ENCODE measurements at regions not wholly inside any gene's neighbourhood (a gene's known extent, or its start where the extent isn't known, plus 50 kb on each side); places are given as distances from the start of the nearest gene placed in this dataset.

DNA sequence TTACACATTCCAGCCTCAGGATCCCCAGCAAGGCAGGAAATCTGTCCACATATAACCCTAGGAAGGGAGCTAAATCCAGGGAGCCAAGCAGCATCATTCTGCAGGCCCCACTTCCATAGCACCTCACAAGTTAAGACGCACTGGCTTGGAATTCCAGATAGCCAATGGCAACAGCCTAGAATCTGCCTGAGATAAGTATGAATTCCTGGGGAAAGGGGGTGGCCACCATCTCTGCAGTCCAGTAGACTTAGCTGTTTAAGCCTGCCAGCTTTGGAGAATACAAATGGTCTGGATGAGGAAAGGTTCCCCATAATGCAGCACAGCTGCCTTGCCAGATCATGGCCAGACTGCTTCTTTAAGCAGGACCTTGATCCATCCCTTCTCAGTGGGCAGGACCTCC is 179.4 kb upstream of the PRSS1 start:
- TF ChIP-seq POLR2A (IDR thresholded peaks at IDR 0.05) (no peak), POLR2AphosphoS5 (IDR thresholded peaks at IDR 0.05) (no peak)
- TF ChIP-seq, protein P1, sequence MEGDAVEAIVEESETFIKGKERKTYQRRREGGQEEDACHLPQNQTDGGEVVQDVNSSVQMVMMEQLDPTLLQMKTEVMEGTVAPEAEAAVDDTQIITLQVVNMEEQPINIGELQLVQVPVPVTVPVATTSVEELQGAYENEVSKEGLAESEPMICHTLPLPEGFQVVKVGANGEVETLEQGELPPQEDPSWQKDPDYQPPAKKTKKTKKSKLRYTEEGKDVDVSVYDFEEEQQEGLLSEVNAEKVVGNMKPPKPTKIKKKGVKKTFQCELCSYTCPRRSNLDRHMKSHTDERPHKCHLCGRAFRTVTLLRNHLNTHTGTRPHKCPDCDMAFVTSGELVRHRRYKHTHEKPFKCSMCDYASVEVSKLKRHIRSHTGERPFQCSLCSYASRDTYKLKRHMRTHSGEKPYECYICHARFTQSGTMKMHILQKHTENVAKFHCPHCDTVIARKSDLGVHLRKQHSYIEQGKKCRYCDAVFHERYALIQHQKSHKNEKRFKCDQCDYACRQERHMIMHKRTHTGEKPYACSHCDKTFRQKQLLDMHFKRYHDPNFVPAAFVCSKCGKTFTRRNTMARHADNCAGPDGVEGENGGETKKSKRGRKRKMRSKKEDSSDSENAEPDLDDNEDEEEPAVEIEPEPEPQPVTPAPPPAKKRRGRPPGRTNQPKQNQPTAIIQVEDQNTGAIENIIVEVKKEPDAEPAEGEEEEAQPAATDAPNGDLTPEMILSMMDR (IDR thresholded peaks at IDR 0.05 in 8 of 11, conservative IDR thresholded peaks at IDR 0.05 in 3 of 11) = no peak

All from spleen (tissue), 7 donors.